IPS DF 4.7 (cell line): ENCODE measurements at regions not wholly inside any gene's neighbourhood (a gene's known extent, or its start where the extent isn't known, plus 50 kb on each side); places are given as distances from the start of the nearest gene placed in this dataset.

Source experiments
- DNase-seq: peaks from one replicate; pipeline ENCODE4 v3.0.0-alpha.2; 2013; ENCODE audit warnings: low spot score; ENCODE audit errors: extremely low read depth

- DNase-seq: no peak
Observed at GRCh38 chr2:67954093-67954748, 108.6 kb downstream of the C1D start.

GRCh38 chr2:67955748-67956603, 106.8 kb downstream of the C1D start:
- DNase-seq: no peak

- DNase-seq: no peak
Observed at GRCh38 chr2:67965246-67965645, 97.6 kb downstream of the C1D start.

GRCh38 chr2:67970071-67970470, 92.7 kb downstream of the C1D start:
- DNase-seq: no peak

- DNase-seq: no peak
Observed at GRCh38 chr2:67970542-67970941, 92.3 kb downstream of the C1D start.

GRCh38 chr2:67974559-67975430, 88.0 kb downstream of the C1D start:
- no peak for DNase-seq

- DNase-seq: no peak
Observed at GRCh38 chr2:67977464-67977863, 85.3 kb downstream of the C1D start.

GRCh38 chr2:67982956-67983355, 79.8 kb downstream of the C1D start:
- DNase-seq: no peak

GRCh38 chr2:67984600-67984999, 78.2 kb downstream of the C1D start:
- no peak for DNase-seq

- no peak for DNase-seq
Observed at GRCh38 chr2:67985586-67985985, 77.2 kb downstream of the C1D start.

- no peak for DNase-seq
Observed at GRCh38 chr2:67986258-67986657, 76.5 kb downstream of the C1D start.
